ENCODE measurements at regions not wholly inside any gene's neighbourhood (a gene's known extent, or its start where the extent isn't known, plus 50 kb on each side); places are given as distances from the start of the nearest gene placed in this dataset.

GRCh38 chr16:85213926-85214675, 101.8 kb upstream of the CIBAR2 start:
- Mint-ChIP-seq H3K36me3 (no peaks in the 10 kb centered on the region), H3K27ac (no peak overlapping the region), H3K9me3 (no peaks in the 10 kb centered on the region), H3K27me3 (peaks cover 0 to 4% (median 0%) of the 10 kb centered on the region in 5 donors), H3K4me3 (no peak overlapping the region), H3K4me1 (peaks cover 0 to 3% (median 0%) of the 10 kb centered on the region in 4 donors)
- POLR2A ChIA-PET, result no interaction called here
- ATAC-seq (no peak), DNase-seq (no peak)

GRCh38 chr16:85215478-85216118, 103.3 kb upstream of the CIBAR2 start:
- POLR2A ChIA-PET, result no interaction called here
- ATAC-seq, result no peak
- Mint-ChIP-seq H3K4me3 (no peak overlapping the region), H3K9me3 (no peaks in the 10 kb centered on the region), H3K27me3 (peaks cover 0 to 7% (median 1%) of the 10 kb centered on the region in 5 donors), H3K4me1 (peaks cover 0 to 4% (median under 1%) of the 10 kb centered on the region in 4 donors), H3K27ac (peak overlapping the region in 1 of 10 donors; percentile 65), H3K36me3 (no peaks in the 10 kb centered on the region)
- no peak for DNase-seq

- Mint-ChIP-seq H3K27ac (no peak overlapping the region), H3K27me3 (peaks cover 0 to 8% (median 2%) of the 10 kb centered on the region in 5 donors), H3K4me3 (no peak overlapping the region), H3K36me3 (no peaks in the 10 kb centered on the region), H3K4me1 (peaks cover 0 to 5% (median under 1%) of the 10 kb centered on the region in 4 donors), H3K9me3 (no peaks in the 10 kb centered on the region)
- DNase-seq, result no peak
- ATAC-seq, result no peak
- POLR2A ChIA-PET, result no interaction called here
Measured at GRCh38 chr16:85216522-85217375, 104.5 kb upstream of the CIBAR2 start.

GRCh38 chr16:85220125-85220839, 108.0 kb upstream of the CIBAR2 start:
- POLR2A ChIA-PET, result no interaction called here
- Mint-ChIP-seq H3K4me3 (no peak overlapping the region), H3K4me1 (peaks cover 0 to 2% (median under 1%) of the 10 kb centered on the region in 4 donors), H3K27ac (peak overlapping the region in 1 of 10 donors; percentile 57), H3K9me3 (no peaks in the 10 kb centered on the region), H3K27me3 (peaks cover 0 to 6% (median 2%) of the 10 kb centered on the region in 5 donors), H3K36me3 (no peaks in the 10 kb centered on the region)
- ATAC-seq (no peak), DNase-seq (no peak)

GRCh38 chr16:85220964-85221731, 108.9 kb upstream of the CIBAR2 start:
- H3K4me1 Mint-ChIP-seq, result peaks cover 0 to 2% (median under 1%) of the 10 kb centered on the region in 4 donors
- ATAC-seq, result no peak
- POLR2A ChIA-PET, result no interaction called here
- peak in 1 of 10 donors; percentile 43 for DNase-seq
- H3K9me3 Mint-ChIP-seq, result no peaks in the 10 kb centered on the region
- H3K36me3 Mint-ChIP-seq, result no peaks in the 10 kb centered on the region
- H3K4me3 Mint-ChIP-seq, result no peak overlapping the region
- peaks cover 0 to 6% (median 2%) of the 10 kb centered on the region in 5 donors for H3K27me3 Mint-ChIP-seq
- peak overlapping the region in 2 of 10 donors; percentile 9 to 40 for H3K27ac Mint-ChIP-seq

- Mint-ChIP-seq H3K4me1 (peaks cover 0 to 4% (median under 1%) of the 10 kb centered on the region in 4 donors), H3K9me3 (no peaks in the 10 kb centered on the region), H3K36me3 (no peaks in the 10 kb centered on the region), H3K27ac (no peak overlapping the region), H3K27me3 (peaks cover 0 to 6% (median 2%) of the 10 kb centered on the region in 5 donors), H3K4me3 (no peak overlapping the region)
- no peak for ATAC-seq
- POLR2A ChIA-PET, result no interaction called here
- DNase-seq, result no peak
Measured at GRCh38 chr16:85221771-85222154, 109.5 kb upstream of the CIBAR2 start.

GRCh38 chr16:85222155-85222863, 110.0 kb upstream of the CIBAR2 start:
- POLR2A ChIA-PET, result no interaction called here
- DNase-seq (no peak), ATAC-seq (no peak)
- Mint-ChIP-seq H3K4me1 (peaks cover 2 to 4% (median 3%) of the 10 kb centered on the region in 4 donors), H3K27me3 (peaks cover 0 to 8% (median 2%) of the 10 kb centered on the region in 5 donors), H3K27ac (no peak overlapping the region), H3K36me3 (no peaks in the 10 kb centered on the region), H3K4me3 (no peak overlapping the region), H3K9me3 (no peaks in the 10 kb centered on the region)

GRCh38 chr16:85225257-85225656, 113.0 kb upstream of the CIBAR2 start:
- no peak for ATAC-seq
- POLR2A ChIA-PET, result no interaction called here
- no peaks in the 10 kb centered on the region for H3K9me3 Mint-ChIP-seq
- H3K27ac Mint-ChIP-seq, result no peak overlapping the region
- peaks cover 0 to 12% (median 2%) of the 10 kb centered on the region in 5 donors for H3K27me3 Mint-ChIP-seq
- DNase-seq, result no peak
- peaks cover 4 to 8% (median 6%) of the 10 kb centered on the region in 4 donors for H3K4me1 Mint-ChIP-seq
- no peaks in the 10 kb centered on the region for H3K36me3 Mint-ChIP-seq
- no peak overlapping the region for H3K4me3 Mint-ChIP-seq

- Mint-ChIP-seq H3K36me3 (no peaks in the 10 kb centered on the region), H3K27me3 (peaks cover 0 to 12% (median 2%) of the 10 kb centered on the region in 5 donors), H3K9me3 (no peaks in the 10 kb centered on the region), H3K27ac (no peak overlapping the region), H3K4me3 (no peak overlapping the region), H3K4me1 (peaks cover 1 to 8% (median 5%) of the 10 kb centered on the region in 4 donors)
- POLR2A ChIA-PET, result no interaction called here
- DNase-seq (no peak), ATAC-seq (no peak)
Measured at GRCh38 chr16:85225721-85226120, 113.4 kb upstream of the CIBAR2 start.

- Mint-ChIP-seq H3K36me3 (no peaks in the 10 kb centered on the region), H3K27me3 (peaks cover 0 to 16% (median 5%) of the 10 kb centered on the region in 5 donors), H3K9me3 (no peaks in the 10 kb centered on the region), H3K27ac (no peak overlapping the region), H3K4me1 (peaks cover 1 to 8% (median 5%) of the 10 kb centered on the region in 4 donors), H3K4me3 (no peak overlapping the region)
- DNase-seq (no peak), ATAC-seq (no peak)
- POLR2A ChIA-PET, result no interaction called here
Measured at GRCh38 chr16:85227084-85227945, 115.0 kb upstream of the CIBAR2 start.
